ENCODE measurements at regions not wholly inside any gene's neighbourhood (a gene's known extent, or its start where the extent isn't known, plus 50 kb on each side); places are given as distances from the start of the nearest gene placed in this dataset.
"Not testable (repeated sequence)": the region's sequence is repeated elsewhere in the genome, so short reads cannot be mapped to it uniquely, and the experiment has no call there.

- no peak overlapping the region for H3K4me3 ChIP-seq (ENCODE audit: low read depth, low read length)
- no peak for TF ChIP-seq CTCF (IDR thresholded peaks at IDR 0.05; ENCODE audit: control insufficient read depth, extremely low read depth, insufficient read depth)
- no peak for DNase-seq (ENCODE audit: low read depth)
Observed at GRCh38 chr1:112114540-112114939, 125.1 kb upstream of the KCND3 start.

GRCh38 chr1:112126598-112126997, 137.1 kb upstream of the KCND3 start:
- no peak overlapping the region for H3K4me3 ChIP-seq (ENCODE audit: low read depth, low read length)
- TF ChIP-seq CTCF (IDR thresholded peaks at IDR 0.05; ENCODE audit: control insufficient read depth, extremely low read depth, insufficient read depth): no peak
- no peak for DNase-seq (ENCODE audit: low read depth)

- not testable (repeated sequence) for DNase-seq (ENCODE audit: low read depth); H3K4me3 ChIP-seq (ENCODE audit: low read depth, low read length)
Observed at GRCh38 chr1:112127606-112128005, 138.1 kb upstream of the KCND3 start.

- H3K4me3 ChIP-seq (ENCODE audit: low read depth, low read length): no peak overlapping the region
- no peak for DNase-seq (ENCODE audit: low read depth)
- no peak for TF ChIP-seq CTCF (IDR thresholded peaks at IDR 0.05; ENCODE audit: control insufficient read depth, extremely low read depth, insufficient read depth)
Observed at GRCh38 chr1:112133487-112133886, 144.0 kb upstream of the KCND3 start.

GRCh38 chr1:112140743-112141142, 151.3 kb upstream of the KCND3 start:
- DNase-seq (ENCODE audit: low read depth): no peak
- no peak for TF ChIP-seq CTCF (IDR thresholded peaks at IDR 0.05; ENCODE audit: control insufficient read depth, extremely low read depth, insufficient read depth)
- H3K4me3 ChIP-seq (ENCODE audit: low read depth, low read length): no peak overlapping the region

GRCh38 chr1:112141301-112141700, 151.8 kb upstream of the KCND3 start:
- DNase-seq (ENCODE audit: low read depth): no peak
- H3K4me3 ChIP-seq (ENCODE audit: low read depth, low read length): no peak overlapping the region
- no peak for TF ChIP-seq CTCF (IDR thresholded peaks at IDR 0.05; ENCODE audit: control insufficient read depth, extremely low read depth, insufficient read depth)

GRCh38 chr1:112141923-112142322, 152.5 kb upstream of the KCND3 start:
- TF ChIP-seq CTCF (IDR thresholded peaks at IDR 0.05; ENCODE audit: control insufficient read depth, extremely low read depth, insufficient read depth): no peak
- DNase-seq (ENCODE audit: low read depth): no peak

More at GRCh38 chr1:112141923-112142322, 152.5 kb upstream of the KCND3 start:
- no peak overlapping the region for H3K4me3 ChIP-seq (ENCODE audit: low read depth, low read length)

All from LNCaP clone FGC (cell line).